GM19043 (cell line): ENCODE measurements at regions not wholly inside any gene's neighbourhood (a gene's known extent, or its start where the extent isn't known, plus 50 kb on each side); places are given as distances from the start of the nearest gene placed in this dataset.
"Not testable (repeated sequence)": the region's sequence is repeated elsewhere in the genome, so short reads cannot be mapped to it uniquely, and the experiment has no call there.

Experiments
- ATAC-seq: cut with Tn5 transposase; IDR thresholded peaks from one replicate; pipeline ENCODE4 v1.9.1; 2021; ENCODE audit warnings: low read depth; ENCODE audit not compliant: unreplicated experiment

DNA sequence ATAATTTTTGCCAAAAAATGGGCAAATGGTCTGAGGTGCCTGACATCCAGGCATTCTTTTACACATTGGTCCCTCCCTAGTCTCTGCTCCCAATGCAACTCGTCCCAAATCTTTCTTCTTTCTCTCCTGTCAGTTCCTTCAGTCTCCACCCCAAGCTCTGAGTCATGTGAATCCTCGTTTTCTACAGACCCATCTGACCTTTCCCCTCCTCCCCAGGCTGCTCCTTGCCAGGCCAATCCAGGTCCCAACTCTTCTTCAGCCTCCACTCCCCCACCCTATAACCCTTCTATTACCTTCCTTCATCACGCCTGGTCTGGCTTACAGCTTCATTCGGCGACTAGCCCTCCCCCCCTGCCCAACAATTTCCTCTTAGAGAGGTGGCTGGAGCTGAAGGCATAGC is 55.3 kb downstream of the BBS10 start:
- ATAC-seq: not testable (repeated sequence)

DNA sequence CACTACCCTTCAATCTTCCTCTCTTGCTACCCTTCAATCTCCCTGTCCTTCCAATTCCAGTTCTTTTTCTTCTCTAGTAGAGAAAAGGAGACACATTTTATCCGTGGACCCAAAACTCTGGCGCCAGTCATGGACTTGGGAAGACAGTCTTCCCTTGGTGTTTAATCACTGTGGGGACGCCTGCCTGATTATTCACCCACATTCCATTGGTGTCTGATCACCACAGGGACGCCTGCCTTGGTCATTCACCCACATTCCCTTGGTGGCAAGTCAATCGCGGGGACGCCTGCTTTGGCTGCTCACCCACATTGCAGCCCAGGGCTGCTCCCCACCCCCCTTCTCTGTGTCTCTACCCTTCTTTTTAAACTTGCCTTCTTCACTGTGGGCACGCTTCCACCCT is 55.9 kb downstream of the BBS10 start:
- not testable (repeated sequence) for ATAC-seq

DNA sequence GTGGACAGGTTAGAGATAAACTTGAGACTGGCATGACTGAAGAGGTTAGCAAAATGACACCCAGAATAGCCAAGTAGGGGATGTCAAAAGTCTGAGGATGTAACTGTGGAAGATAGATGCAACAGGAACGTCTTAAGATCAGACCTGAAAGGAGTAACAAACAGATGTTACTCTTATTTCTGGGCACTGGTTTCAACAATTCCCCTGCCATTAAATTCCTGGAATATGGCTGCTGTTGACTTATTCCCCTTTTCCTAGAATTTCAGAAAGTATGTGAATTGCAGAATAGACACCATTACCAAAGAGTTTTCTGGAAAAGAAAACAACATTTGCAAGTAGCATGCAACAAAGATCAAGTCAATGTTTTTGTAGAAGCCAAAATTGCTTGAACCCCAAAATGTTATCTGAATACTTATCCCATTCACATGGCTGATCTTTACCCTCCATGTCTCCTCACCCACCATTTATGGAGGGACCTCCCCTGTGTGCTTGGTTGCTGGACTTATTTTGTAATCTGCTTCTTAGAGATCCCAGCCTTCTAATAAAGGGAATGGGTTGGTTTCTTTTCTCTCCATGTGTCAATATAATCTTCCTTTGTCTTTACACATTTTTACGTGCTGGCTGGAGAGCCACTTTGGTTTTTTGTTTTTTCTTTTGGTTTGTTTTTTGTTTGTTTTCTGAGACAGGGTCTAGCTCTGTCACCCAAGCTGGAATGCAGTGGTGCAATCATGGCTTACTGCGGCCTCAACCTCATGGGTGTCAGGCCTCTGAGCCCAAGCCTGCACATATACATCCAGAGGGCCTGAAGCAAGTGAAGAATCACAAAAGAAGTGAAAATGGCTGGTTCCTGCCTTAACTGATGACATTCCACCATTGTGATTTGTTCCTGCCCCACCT is 57.0 kb downstream of the BBS10 start:
- ATAC-seq: no peak

DNA sequence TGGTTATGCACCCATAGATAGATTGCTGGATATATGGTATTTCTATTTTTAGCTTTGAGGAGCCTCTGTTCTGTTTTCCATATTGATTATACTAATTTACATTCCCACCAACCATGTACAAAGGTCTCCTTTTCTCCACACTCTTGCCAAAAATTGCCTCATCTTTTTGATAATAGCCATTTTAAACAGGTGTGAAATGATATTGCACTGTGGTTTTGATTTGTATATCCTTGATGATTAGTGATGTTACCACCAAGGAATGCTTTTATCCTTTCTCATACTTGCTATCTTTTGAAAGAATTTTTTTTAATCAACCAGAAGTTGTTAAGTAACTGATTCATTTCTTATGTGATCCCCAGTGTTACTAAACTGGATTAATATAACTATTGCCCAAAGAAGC is 60.0 kb downstream of the BBS10 start:
- ATAC-seq: no peak

DNA sequence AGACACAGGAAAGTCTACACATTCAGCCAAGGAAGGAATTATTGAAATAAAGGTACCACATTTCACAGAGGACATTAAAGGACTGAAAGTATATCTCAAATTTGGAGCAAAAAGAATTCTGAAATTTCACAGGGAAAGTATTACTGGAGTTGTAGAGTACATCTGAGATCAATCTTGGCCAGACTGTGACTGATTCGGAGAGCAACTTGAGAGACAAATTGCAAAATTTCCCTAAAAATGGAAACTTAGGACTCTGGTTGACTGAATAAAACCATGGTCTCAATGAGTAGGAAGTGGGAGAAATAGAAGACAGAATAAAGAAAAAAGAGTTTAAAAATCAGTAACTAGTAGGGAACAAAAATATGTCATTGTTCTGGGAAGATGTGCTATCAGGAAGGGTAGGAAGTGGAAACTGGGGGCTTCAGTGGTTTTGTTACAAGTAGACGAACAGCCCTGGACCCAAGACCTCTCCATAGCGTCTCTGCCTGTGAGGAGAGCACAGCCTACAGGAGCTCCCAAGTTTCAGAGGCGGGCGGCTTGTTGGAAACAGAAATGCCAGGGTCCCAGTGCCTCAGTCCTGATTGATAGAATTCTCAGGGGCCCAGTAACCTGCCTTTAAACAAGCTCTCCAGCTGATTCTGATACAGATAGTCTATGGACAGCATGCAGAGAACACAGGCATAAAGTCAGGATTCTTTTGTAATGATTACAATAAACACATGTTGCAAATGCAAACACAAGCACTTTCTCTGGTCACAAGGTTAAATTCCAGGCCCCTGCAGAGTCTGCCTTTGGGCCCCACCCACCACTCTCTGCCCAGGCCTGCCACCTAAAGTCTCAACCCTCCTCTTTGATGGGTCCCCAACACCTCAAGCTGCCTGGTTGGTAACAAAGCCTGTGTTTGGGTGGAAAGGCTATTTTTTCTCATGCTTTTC is 63.1 kb downstream of the BBS10 start:
- no peak for ATAC-seq

DNA sequence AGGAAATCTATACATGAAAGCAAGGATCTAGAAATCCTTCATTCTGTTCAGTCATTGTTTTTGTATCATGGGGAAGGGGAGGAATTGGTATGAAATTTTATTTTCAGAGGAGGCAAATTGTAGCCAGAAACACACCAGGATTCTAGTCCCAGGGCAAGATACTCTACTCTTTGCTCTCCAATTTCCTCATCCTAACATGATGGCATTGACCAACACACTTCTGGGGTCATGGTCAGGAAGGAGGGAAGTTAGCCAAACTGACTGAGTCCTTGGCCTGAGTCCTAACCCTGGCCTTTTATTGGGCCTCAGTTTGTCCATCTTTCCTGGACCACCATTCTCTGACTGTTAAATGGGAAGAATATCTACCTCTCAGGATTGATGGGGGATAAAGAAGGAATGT is 65.5 kb downstream of the BBS10 start:
- ATAC-seq: no peak

DNA sequence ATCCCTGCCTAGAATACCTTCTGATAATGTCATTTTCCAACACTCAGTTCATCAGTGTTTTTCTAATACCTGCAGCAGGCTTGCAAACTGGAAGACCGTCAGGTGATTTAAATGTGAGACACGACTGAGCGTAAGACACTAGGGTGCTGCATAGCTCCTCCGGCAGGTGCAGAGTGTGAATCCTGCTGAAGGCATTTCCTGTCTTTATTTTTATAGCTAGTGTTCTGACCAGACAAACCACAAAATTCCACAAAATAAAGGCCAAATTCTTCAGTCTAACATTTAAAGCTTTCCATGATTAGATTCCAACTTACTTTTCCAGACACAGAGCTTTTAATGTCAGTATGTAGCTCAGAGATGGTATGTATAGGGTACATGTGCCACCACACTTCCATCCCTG is 70.7 kb downstream of the BBS10 start:
- ATAC-seq: no peak

DNA sequence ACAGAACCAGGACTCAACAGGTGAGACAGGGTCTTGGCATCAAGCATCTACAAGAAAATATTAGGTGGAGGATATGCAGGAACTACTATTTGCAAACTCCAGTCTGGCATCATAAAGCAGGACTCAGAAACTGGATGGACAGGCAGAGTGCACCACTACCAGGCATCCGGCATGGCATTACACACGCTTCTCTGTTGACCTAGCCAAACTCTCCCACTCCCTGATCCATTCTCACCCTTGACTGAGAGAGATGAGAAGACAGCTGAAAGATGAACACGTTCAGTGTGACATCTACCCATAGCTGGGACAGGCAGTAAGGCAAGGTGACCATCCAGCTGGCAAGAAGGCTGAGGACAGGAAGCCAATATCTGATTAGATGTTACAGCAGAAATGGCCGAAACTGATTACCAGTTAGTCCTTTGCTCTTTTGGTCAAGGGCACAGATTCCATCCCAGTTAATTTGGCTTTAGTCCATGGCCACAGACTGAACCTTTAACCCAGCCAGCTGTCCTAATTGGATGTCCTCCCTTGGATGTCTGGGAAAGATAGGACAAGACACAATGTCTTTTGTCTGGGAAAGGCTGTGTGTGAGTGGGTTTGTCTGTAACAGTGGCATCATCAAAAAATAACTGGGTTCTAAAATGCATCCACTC is 71.6 kb downstream of the BBS10 start:
- ATAC-seq: no peak

DNA sequence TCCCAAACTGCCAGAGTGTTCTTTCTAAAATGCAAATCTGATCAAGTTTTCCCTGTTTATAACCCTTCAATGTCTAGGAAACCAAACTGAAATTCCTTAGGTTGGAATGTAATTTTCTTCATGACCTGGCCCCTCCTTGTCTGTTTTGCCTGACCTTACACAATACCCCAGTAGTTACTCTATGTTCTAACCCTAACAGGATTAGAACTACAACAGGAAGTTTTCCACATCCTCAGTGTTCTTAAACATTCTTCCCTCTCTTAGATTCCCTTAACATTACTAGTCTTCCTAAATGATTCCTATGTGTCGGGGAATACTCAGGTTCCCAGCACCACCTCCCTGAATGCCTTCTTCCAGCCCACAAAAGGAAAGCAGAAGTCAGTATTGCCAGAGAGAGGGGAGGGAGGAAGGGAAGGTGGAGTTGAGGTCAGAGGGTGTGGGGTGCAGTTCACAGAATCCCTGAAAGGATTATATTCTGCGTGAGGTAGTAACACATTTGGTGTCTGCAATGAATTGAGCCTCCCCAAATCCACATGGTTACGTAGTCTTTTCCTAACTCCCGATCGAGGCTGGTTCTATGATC is 72.6 kb downstream of the BBS10 start:
- ATAC-seq: no peak

DNA sequence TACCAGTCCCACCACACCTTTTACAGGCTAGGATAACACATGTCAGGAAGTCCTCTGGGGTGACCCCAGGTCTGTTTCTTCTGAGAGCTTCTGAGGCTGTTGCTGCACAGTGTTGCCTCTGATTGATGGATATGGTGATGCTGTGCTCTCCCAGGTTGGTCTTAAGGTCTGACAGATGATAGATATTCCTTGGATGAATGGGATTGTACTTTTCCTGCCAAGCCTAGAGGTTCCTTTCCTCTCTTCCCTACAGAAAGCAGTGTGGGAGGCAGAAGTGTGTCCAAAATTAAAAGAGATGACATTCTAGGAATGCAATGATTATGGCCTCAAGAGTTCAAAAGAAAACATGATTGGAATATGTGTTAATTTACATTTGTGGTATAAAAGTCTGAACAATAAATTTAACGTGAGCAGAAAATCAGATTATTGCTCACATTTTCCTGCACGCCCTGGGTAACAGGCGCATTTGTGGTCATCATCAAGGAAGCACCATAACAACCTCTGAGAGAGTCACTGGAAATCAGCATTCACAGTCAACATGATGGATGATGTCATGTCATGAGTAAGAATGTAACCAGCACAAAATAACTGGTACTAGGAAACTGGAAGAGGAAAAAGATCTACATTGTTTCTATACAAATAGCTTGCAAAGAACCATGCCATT is 73.7 kb downstream of the BBS10 start:
- ATAC-seq: no peak

DNA sequence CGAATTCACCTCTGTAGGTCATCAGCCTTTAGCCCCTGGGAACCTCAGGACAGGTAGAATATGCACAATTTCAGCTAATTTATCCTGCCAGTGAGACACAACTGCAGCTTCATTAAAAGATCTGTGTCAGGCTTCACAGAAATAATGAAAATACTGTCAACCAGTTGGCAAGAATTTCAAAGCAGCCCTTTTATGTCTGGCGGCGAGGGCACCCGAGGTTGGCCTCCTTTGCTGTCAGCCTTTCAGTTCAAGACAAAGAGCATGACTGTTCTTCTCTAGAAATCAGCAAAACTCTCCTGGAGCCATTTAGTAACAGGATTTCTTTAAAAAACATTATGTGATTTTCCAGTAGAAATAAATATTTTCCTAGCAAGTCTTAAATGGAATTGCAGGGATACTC is 75.9 kb downstream of the BBS10 start:
- no peak for ATAC-seq

DNA sequence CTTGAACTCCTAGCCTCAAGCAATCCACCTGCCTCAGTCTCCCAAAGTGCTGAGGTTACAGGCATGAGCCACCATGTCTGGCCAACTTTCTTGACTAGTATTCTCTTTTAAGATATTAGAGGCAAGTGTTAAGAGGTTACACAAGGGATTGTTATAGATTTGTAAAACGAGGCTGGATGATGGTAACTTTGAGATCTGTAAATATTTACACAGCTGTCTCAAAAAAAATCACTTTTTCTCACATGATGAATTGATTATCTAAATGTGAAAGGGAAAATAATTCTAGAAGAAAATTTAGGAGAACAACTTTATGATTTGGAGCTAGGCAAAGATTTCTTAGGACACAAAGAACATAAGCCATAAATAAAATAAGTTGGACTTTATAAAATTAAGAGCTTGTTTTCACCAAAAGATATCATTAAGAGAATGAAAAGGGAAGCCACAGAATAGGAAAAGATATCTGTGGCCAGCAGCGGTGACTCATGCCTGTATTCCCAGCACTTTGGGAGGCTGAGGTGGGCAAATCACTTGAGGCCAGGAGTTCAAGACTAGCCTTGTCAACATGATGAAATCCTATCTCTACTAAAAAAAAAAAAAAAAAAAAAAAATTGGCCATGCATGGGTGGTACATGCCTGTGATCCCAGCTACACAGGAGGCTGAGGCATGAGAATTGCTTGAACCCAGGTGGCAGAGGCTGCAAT is 77.4 kb downstream of the BBS10 start:
- ATAC-seq: no peak

DNA sequence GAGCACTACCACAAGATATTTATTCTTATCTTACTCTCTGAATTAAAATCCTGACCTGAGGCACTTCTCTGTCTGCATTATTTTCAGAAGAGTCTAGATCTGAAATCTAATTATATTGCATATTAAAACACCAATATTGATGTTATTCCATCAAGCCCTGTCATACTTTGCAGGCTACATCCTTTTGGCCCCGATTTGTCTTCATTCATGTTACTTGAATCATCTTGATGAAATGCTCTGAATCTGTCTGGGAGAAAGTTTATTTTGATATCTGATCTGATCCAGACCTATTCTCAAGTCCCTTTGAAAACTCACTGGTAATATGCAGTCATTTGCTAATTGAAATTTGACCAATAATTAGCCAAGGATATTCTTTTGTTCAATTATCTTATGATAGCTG is 79.9 kb downstream of the BBS10 start:
- no peak for ATAC-seq

DNA sequence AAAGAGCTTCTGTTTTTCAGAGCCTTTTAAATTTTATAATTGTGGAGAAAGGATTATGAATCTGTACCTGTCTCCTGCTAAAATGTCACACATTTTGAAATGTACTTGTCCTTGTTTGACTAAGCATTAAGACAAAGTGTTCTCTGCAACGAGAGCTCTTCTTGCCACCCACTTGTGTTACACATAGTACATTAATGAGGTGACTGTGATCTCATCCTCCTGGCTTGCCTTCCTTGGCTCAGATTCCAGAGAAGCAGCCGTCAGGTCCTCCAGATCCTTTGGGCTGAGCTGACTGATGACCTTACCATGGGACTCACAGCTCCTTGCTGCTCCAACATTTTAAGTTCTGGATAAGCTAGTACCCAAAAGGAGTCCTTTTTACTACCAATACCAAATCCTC is 81.4 kb downstream of the BBS10 start:
- no peak for ATAC-seq

DNA sequence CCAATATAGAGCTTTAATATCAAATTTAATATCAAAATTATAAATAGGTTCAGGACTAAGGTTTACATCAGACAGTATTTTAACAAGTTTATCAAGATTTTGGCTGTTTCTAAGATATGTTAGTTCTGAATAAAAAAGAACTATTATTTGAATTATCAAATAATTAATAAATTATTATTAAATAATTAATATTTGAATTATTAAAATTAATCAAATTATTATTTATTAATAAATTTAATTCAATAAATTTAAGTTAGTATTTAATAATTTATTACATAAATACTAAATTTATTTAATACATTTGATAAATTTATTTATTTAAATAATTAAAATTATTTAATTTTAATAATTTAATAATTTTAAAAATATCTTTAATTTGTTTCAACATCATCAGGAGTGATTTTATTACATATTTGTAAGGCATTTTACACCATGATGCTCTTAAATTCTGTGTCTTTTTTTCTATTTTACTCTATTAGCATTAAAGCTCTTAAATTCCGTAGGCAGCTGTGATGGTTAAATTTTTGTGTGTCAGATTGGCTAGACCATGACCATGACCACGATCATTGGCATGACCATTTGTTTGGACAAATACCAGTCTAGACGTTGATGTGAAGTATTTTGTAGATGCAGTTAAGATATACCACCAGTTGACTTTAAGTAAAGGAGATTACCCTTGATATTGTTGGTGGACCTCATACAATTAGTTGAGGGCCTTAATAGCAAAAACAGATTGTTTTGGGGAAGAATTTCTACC is 82.6 kb downstream of the BBS10 start:
- ATAC-seq: no peak

DNA sequence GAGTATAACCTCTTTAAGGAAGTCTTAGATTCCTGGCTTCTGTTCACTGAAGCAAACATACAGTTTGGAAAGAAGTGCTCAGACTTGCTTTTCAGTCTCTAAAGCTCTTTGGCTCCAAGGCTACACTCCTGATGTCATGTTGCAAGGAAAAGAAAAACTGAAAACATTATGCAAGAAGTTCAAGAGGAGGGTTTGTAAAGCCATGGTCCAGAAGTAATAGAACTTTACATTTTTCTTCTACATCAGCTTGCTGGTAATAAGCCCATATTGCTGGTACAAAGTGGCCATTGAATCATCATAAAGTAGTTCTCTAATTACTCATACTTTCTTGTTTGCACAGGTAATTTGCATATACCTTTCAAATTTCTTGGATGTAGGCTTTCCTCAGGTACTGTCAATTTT is 83.6 kb downstream of the BBS10 start:
- no peak for ATAC-seq

DNA sequence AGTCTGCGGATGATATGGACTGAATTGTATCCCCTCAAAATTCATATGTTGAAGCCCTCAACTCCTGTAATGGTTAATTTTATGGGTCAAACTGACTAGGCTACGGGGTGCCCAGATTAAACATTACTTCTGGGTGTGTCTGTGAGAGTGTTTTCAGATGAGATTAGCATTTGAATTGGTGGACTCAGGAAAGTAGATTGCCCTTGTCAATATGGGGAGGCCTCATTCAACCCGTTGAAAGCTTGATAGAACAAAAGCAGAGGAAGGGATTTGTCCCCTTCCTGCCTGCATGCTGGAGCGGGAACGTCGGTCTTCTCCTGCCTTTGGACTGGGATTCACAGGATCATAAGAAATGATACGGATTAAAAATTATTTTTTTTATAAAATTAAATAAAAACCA is 84.5 kb downstream of the BBS10 start:
- no peak for ATAC-seq

DNA sequence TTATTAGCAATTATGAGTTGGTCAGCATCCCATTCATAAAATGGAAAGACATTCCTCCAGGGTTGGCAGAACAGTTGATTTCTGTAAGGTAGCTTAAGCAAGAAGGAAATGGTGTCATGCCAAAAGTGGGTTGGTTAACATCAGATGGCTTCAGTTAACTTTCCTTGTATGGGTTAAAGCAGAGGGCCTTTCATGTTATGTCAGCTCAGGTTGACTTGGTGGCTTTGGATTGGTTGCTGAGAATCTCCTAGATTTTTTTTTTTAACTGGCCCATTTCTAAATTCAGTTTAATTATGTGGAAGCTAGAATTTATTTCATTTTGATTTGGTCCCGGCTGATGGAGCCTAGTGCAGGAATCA is 87.8 kb downstream of the BBS10 start:
- ATAC-seq: no peak
